SK-N-SH (cell line): ENCODE measurements at regions not wholly inside any gene's neighbourhood (a gene's known extent, or its start where the extent isn't known, plus 50 kb on each side); places are given as distances from the start of the nearest gene placed in this dataset.
"Not testable (repeated sequence)": the region's sequence is repeated elsewhere in the genome, so short reads cannot be mapped to it uniquely, and the experiment has no call there.

Experiments
- CTCF ChIA-PET: fragments of 300-600, 350-600 bp; formaldehyde crosslinking; extraction: SDS; loops from one replicate; lab custom pipeline; 2021; lab: Yijun Ruan, JAX
- POLR2A ChIA-PET: fragments of 350-600 bp; sonication (Branson Sonifier 250); formaldehyde crosslinking; extraction: SDS; loops from one replicate; lab custom pipeline; 2020; ENCODE audit warnings: antibody characterized with exemption, inconsistent platforms; lab: Yijun Ruan, JAX
- DNase-seq: peaks from one replicate; pipeline ENCODE4 v3.0.0; 2012
- H2AFZ ChIP-seq: fragments of 200-600 bp; sonication (generic); 2 replicates; pipeline ENCODE4 v1.8.1; 2016; ENCODE audit warnings: antibody characterized with exemption, mild to moderate bottlenecking, low read depth
- H3F3A ChIP-seq: fragments of 200-600 bp; sonication (generic); replicated peaks from 2 replicates; pipeline ENCODE3; 2016; ENCODE audit warnings: antibody characterized with exemption, mild to moderate bottlenecking; ENCODE audit not compliant: insufficient read depth
- H3K27ac ChIP-seq, 2 experiments: fragments of 200-500 bp in 1 of 2; fragments of 200-600 bp in 1 of 2; sonication (Bioruptor generic) in 1 of 2; sonication (generic), shearing (Covaris generic) in 1 of 2; 2 replicates each; pipeline versions ENCODE4 v1.5.1 to v1.6.1; 2014 to 2016; ENCODE audit warnings: low read depth in 2 of 2, inconsistent platforms in 1 of 2, low read length in 1 of 2, mild to moderate bottlenecking in 1 of 2, mixed read lengths in 1 of 2
- H3K27me3 ChIP-seq: fragments of 200-600 bp; sonication (generic), shearing (Covaris generic); 2 replicates; pipeline ENCODE4 v1.6.1; 2016; ENCODE audit warnings: mixed run types; ENCODE audit not compliant: insufficient read depth
- H3K36me3 ChIP-seq, 2 experiments: fragments of 200-500 bp in 1 of 2; fragments of 200-600 bp in 1 of 2; sonication (Bioruptor generic) in 1 of 2; sonication (generic) in 1 of 2; replicated peaks in 1 of 2; 2 replicates each; pipeline versions ENCODE3 to v1.5.1; 2014 to 2016; ENCODE audit warnings: low read length in 1 of 2, mild to moderate bottlenecking in 1 of 2; ENCODE audit not compliant: insufficient read depth in 2 of 2, control insufficient read depth in 1 of 2
- H3K4me1 ChIP-seq, 2 experiments: fragments of 200-500 bp in 1 of 2; fragments of 200-600 bp in 1 of 2; sonication (Bioruptor generic) in 1 of 2; sonication (generic), shearing (Covaris generic) in 1 of 2; 2 replicates each; pipeline versions ENCODE4 v1.5.1 to v1.6.1; 2014 to 2016; ENCODE audit warnings: low read depth in 1 of 2, low read length in 1 of 2, mixed run types in 1 of 2; ENCODE audit not compliant: insufficient read depth in 2 of 2, control insufficient read depth in 1 of 2
- H3K4me2 ChIP-seq: fragments of 200-600 bp; sonication (generic), shearing (Covaris generic); 2 replicates; pipeline ENCODE4 v1.6.1; 2017; ENCODE audit warnings: mixed run types
- H3K4me3 ChIP-seq, 2 experiments: fragments of 200-500 bp in 1 of 2; fragments of 200-600 bp in 1 of 2; sonication (Bioruptor generic) in 1 of 2; sonication (generic), shearing (Covaris generic) in 1 of 2; 2 replicates each; pipeline versions ENCODE4 v1.5.1 to v1.8.1; 2014 to 2016; ENCODE audit warnings: low read depth in 2 of 2, inconsistent platforms in 1 of 2, low read length in 1 of 2, mild to moderate bottlenecking in 1 of 2, mixed read lengths in 1 of 2, moderate library complexity in 1 of 2
- H3K79me2 ChIP-seq: fragments of 200-600 bp; sonication (generic); 2 replicates; pipeline ENCODE4 v1.8.1; 2017; ENCODE audit warnings: mild to moderate bottlenecking; ENCODE audit not compliant: insufficient read depth
- H3K9ac ChIP-seq: fragments of 200-600 bp; sonication (generic); 2 replicates; pipeline ENCODE4 v1.6.1; 2017; ENCODE audit warnings: mixed run types
- H3K9me2 ChIP-seq: fragments of 200-600 bp; sonication (generic); 2 replicates; pipeline ENCODE4 v1.6.1; 2017; ENCODE audit warnings: mixed run types
- H3K9me3 ChIP-seq: fragments of 200-600 bp; sonication (generic); 2 replicates; pipeline ENCODE4 v1.6.1; 2017; ENCODE audit warnings: mixed run types, mild to moderate bottlenecking, moderate library complexity
- H4K20me1 ChIP-seq: fragments of 200-600 bp; sonication (generic); 2 replicates; pipeline ENCODE4 v1.6.1; 2017; ENCODE audit warnings: mild to moderate bottlenecking, mixed run types; ENCODE audit not compliant: insufficient read depth
- EP300 ChIP-seq, 2 experiments: IDR thresholded peaks; 2 replicates each; pipeline versions ENCODE4 v1.4.0 to v1.6.1; 2012; ENCODE audit warnings: borderline replicate concordance in 1 of 2, low read depth in 1 of 2, low read length in 1 of 2
- EZH2phosphoT487 ChIP-seq: fragments of 200-600 bp; sonication (generic); IDR thresholded peaks from 2 replicates; pipeline ENCODE4 v1.6.1; 2017; ENCODE audit warnings: low read depth, mixed run types, mild to moderate bottlenecking, antibody characterized with exemption, moderate library complexity, borderline replicate concordance
- FOXJ3 ChIP-seq: sonication (generic); formaldehyde crosslinking; IDR thresholded peaks from 2 replicates; pipeline ENCODE4 v1.5.1; 2020; ENCODE audit warnings: mild to moderate bottlenecking, missing genetic modification reagents
- GATA2 ChIP-seq: sonication (generic); formaldehyde crosslinking; IDR thresholded peaks from 2 replicates; pipeline ENCODE4 v1.5.0; 2020; ENCODE audit warnings: mild to moderate bottlenecking, missing genetic modification reagents
- JUND ChIP-seq: IDR thresholded peaks from 2 replicates; pipeline ENCODE4 v1.4.0; 2012
- RAD21 ChIP-seq: IDR thresholded peaks from 2 replicates; pipeline ENCODE4 v1.6.1; 2012; ENCODE audit warnings: mild to moderate bottlenecking, low read length
- RCOR1 ChIP-seq: fragments of 150-350 bp; IDR thresholded peaks from 2 replicates; pipeline ENCODE4 v1.6.1; 2017; ENCODE audit warnings: antibody characterized with exemption, low read length
- RXRA ChIP-seq: IDR thresholded peaks from 2 replicates; pipeline ENCODE4 v1.4.0; 2012; ENCODE audit warnings: low read depth, mild to moderate bottlenecking, borderline replicate concordance
- WGBS: methylation state at CpG from one replicate; pipeline ENCODE4 v1.1.6; 2017; ENCODE audit warnings: low lambda C conversion rate; 5-methylcytosine and 5-hydroxymethylcytosine counted together
- TF ChIP-seq, protein P1 (sequence below): IDR thresholded peaks from 2 replicates; pipeline ENCODE4 v1.6.1; 2012; ENCODE audit warnings: mild to moderate bottlenecking, low read depth, low read length, moderate library complexity
- TF ChIP-seq, protein P2 (sequence below): fragments of 150-350 bp; IDR thresholded peaks from 2 replicates; pipeline ENCODE4 v1.6.1; 2017; ENCODE audit warnings: antibody characterized with exemption, low read length, low read depth, borderline replicate concordance
- TF ChIP-seq, protein P3 (sequence below): fragments of 200-600 bp; sonication (generic); IDR thresholded peaks from 2 replicates; pipeline ENCODE4 v1.6.1; 2017; ENCODE audit warnings: antibody characterized with exemption, mild to moderate bottlenecking, moderate library complexity
- TF ChIP-seq, protein P4 (sequence below): IDR thresholded peaks from 2 replicates; pipeline ENCODE4 v1.4.0; 2012; ENCODE audit warnings: low read depth, borderline replicate concordance

- TF ChIP-seq, protein P1, sequence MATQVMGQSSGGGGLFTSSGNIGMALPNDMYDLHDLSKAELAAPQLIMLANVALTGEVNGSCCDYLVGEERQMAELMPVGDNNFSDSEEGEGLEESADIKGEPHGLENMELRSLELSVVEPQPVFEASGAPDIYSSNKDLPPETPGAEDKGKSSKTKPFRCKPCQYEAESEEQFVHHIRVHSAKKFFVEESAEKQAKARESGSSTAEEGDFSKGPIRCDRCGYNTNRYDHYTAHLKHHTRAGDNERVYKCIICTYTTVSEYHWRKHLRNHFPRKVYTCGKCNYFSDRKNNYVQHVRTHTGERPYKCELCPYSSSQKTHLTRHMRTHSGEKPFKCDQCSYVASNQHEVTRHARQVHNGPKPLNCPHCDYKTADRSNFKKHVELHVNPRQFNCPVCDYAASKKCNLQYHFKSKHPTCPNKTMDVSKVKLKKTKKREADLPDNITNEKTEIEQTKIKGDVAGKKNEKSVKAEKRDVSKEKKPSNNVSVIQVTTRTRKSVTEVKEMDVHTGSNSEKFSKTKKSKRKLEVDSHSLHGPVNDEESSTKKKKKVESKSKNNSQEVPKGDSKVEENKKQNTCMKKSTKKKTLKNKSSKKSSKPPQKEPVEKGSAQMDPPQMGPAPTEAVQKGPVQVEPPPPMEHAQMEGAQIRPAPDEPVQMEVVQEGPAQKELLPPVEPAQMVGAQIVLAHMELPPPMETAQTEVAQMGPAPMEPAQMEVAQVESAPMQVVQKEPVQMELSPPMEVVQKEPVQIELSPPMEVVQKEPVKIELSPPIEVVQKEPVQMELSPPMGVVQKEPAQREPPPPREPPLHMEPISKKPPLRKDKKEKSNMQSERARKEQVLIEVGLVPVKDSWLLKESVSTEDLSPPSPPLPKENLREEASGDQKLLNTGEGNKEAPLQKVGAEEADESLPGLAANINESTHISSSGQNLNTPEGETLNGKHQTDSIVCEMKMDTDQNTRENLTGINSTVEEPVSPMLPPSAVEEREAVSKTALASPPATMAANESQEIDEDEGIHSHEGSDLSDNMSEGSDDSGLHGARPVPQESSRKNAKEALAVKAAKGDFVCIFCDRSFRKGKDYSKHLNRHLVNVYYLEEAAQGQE: no peak
- TF ChIP-seq, protein P2, sequence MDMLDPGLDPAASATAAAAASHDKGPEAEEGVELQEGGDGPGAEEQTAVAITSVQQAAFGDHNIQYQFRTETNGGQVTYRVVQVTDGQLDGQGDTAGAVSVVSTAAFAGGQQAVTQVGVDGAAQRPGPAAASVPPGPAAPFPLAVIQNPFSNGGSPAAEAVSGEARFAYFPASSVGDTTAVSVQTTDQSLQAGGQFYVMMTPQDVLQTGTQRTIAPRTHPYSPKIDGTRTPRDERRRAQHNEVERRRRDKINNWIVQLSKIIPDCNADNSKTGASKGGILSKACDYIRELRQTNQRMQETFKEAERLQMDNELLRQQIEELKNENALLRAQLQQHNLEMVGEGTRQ: no peak
- TF ChIP-seq RAD21 (no peak), EP300 (IDR thresholded peaks at IDR 0.05; ENCODE audit: borderline replicate concordance in 1 of 2, low read depth in 1 of 2, low read length in 1 of 2) (no peak)
These were observed 87.1 kb upstream of the GRK3 start (continued) for GRCh38 chr22:25477358-25477757.

DNA sequence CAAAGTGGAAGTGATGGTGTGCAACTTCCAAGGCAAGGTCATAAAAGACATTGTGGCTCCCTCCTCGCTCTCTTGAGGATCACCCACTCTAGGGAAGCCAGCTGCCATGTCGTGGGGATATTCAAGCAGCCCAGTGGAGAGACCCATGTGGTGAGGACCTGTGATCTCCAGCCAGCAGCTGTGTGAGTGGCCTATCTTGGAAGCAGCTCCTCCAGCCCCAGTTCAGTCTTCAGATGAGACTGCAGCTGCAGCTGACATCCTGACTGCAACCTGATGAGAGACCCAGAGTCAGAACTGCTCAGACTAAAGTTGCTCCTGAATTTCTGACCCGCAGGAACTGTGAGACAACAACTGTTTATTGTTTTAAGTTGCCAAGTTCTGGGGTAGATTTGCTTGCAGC is 86.4 kb upstream of the GRK3 start:
- no peaks in the 10 kb centered on the region for H4K20me1 ChIP-seq
- no peaks in the 10 kb centered on the region for H3K9me3 ChIP-seq
- no CpG with 5 or more reads among the region's 3 CpGs for WGBS
- H3K27ac ChIP-seq: peak overlapping the region in 1 of 2 experiments; percentile 75; a peak in 2 of 4 replicates
- no peaks in the 10 kb centered on the region for H3K79me2 ChIP-seq
- H3K4me3 ChIP-seq: no peak overlapping the region
- no peak for DNase-seq
- H3F3A ChIP-seq: no peaks in the 10 kb centered on the region
- no peaks in the 10 kb centered on the region for H3K9me2 ChIP-seq
- no peak overlapping the region for H3K4me2 ChIP-seq
- POLR2A ChIA-PET: no interaction called here
- TF ChIP-seq RCOR1 (no peak), EZH2phosphoT487 (no peak), RXRA (no peak), JUND (no peak)
- H3K4me1 ChIP-seq: peaks cover 0 to 24% of the 10 kb centered on the region in 2 experiments; a peak in 3 of 4 replicates
- H3K27me3 ChIP-seq: no peaks in the 10 kb centered on the region
- no peak overlapping the region for H2AFZ ChIP-seq
- CTCF ChIA-PET: no interaction called here
- H3K36me3 ChIP-seq: no peaks in the 10 kb centered on the region
- no peak overlapping the region for H3K9ac ChIP-seq

GRCh38 chr22:25478528-25478927 is 85.9 kb upstream of the GRK3 start:
- no peaks in the 10 kb centered on the region for H3K9me2 ChIP-seq
- peaks cover 0 to 29% of the 10 kb centered on the region in 2 experiments; a peak in 3 of 4 replicates for H3K4me1 ChIP-seq
- H4K20me1 ChIP-seq: no peaks in the 10 kb centered on the region
- CTCF ChIA-PET: interaction anchor here (0.8 kb wide), 1 partner anchor 294 kb away, joined by 3 read pairs; no protein-coding TSS in a partner anchor
- 48% methylated on average over 2 of the region's 2 CpGs for WGBS
- H3K9me3 ChIP-seq: no peaks in the 10 kb centered on the region
- TF ChIP-seq, protein P3, sequence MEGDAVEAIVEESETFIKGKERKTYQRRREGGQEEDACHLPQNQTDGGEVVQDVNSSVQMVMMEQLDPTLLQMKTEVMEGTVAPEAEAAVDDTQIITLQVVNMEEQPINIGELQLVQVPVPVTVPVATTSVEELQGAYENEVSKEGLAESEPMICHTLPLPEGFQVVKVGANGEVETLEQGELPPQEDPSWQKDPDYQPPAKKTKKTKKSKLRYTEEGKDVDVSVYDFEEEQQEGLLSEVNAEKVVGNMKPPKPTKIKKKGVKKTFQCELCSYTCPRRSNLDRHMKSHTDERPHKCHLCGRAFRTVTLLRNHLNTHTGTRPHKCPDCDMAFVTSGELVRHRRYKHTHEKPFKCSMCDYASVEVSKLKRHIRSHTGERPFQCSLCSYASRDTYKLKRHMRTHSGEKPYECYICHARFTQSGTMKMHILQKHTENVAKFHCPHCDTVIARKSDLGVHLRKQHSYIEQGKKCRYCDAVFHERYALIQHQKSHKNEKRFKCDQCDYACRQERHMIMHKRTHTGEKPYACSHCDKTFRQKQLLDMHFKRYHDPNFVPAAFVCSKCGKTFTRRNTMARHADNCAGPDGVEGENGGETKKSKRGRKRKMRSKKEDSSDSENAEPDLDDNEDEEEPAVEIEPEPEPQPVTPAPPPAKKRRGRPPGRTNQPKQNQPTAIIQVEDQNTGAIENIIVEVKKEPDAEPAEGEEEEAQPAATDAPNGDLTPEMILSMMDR: no peak
- TF ChIP-seq GATA2 (CRISPR knock-in tag): peak; percentile 44; the same call in 1 of the 2 replicates
- TF ChIP-seq FOXJ3 (CRISPR knock-in tag): no peak
- TF ChIP-seq, protein P4, sequence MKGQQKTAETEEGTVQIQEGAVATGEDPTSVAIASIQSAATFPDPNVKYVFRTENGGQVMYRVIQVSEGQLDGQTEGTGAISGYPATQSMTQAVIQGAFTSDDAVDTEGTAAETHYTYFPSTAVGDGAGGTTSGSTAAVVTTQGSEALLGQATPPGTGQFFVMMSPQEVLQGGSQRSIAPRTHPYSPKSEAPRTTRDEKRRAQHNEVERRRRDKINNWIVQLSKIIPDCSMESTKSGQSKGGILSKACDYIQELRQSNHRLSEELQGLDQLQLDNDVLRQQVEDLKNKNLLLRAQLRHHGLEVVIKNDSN: no peak
- POLR2A ChIA-PET: no interaction called here
- H3K27ac ChIP-seq: peak overlapping the region in 1 of 2 experiments; percentile 75; a peak in 2 of 4 replicates
- H3K9ac ChIP-seq: no peak overlapping the region
- H3K27me3 ChIP-seq: no peaks in the 10 kb centered on the region
- H3K36me3 ChIP-seq: no peaks in the 10 kb centered on the region
- no peak overlapping the region for H3K4me2 ChIP-seq
- no peak for DNase-seq
- no peaks in the 10 kb centered on the region for H3F3A ChIP-seq
- H3K79me2 ChIP-seq: no peaks in the 10 kb centered on the region
- no peak overlapping the region for H3K4me3 ChIP-seq
- H2AFZ ChIP-seq: no peak overlapping the region

- 66% methylated on average over 4 of the region's 5 CpGs for WGBS
- H3K4me3 ChIP-seq, H2AFZ ChIP-seq, DNase-seq, H3K9me2 ChIP-seq, H3K4me2 ChIP-seq, CTCF ChIA-PET, H3K27me3 ChIP-seq, POLR2A ChIA-PET, H3K79me2 ChIP-seq, H3K9me3 ChIP-seq, H4K20me1 ChIP-seq, H3F3A ChIP-seq, H3K36me3 ChIP-seq, H3K9ac ChIP-seq: not testable (repeated sequence)
- Histone ChIP-seq H3K4me1 (peaks cover 0 to 25% of the 10 kb centered on the region in 2 experiments; a peak in 2 of 4 replicates), H3K27ac (peak overlapping the region in 1 of 2 experiments; percentile 98; a peak in 2 of 4 replicates)
These were observed 83.6 kb upstream of the GRK3 start for GRCh38 chr22:25480868-25481267.
